IPS-NIHi7 (cell line): ENCODE measurements at regions not wholly inside any gene's neighbourhood (a gene's known extent, or its start where the extent isn't known, plus 50 kb on each side); places are given as distances from the start of the nearest gene placed in this dataset.
"Not testable (repeated sequence)": the region's sequence is repeated elsewhere in the genome, so short reads cannot be mapped to it uniquely, and the experiment has no call there.

ENCODE experiments used
- DNase-seq: peaks from one replicate; pipeline ENCODE4 v3.0.0; 2012; ENCODE audit warnings: mixed read lengths; ENCODE audit errors: extremely low spot score

DNA sequence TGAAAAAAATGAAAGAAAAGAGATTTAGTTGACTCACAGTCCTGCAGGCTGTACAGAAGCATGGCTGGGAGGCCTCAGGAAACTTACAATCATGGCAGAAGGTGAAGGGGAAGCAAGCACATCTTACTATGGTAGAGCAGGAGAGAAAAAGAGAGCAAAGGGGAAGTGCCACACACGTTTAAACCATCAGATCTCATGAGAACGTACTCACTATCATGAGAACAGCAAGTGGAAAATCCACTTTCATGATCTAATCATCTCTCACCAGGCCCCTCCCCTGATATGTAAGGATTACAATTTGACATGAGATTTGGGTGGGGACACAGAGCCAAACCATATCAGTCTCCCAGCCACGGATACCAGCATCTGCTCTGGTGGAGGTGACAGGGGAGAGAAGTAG is 50.8 kb upstream of the CPOX start:
- no peak for DNase-seq

DNA sequence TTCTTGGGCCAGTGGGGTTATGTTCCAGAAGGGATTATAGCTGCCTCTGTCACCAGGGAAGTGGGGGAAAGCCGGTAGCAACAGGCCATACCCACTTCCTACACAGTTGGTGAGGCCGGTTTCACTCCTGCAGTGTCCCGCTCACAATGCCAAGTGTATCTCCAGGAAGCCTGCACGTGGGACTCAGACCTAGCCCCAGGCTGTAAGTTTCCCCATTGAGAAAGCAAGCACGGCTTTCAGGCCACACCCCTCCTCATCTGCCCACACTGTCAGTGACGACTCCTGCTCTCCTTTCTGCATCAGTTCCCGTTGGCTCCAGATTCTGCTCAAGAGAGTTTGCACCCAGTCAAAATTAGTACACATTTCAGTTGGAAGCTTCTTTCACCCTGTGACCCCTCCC is 51.6 kb upstream of the CPOX start:
- peak; percentile 15 for DNase-seq

DNA sequence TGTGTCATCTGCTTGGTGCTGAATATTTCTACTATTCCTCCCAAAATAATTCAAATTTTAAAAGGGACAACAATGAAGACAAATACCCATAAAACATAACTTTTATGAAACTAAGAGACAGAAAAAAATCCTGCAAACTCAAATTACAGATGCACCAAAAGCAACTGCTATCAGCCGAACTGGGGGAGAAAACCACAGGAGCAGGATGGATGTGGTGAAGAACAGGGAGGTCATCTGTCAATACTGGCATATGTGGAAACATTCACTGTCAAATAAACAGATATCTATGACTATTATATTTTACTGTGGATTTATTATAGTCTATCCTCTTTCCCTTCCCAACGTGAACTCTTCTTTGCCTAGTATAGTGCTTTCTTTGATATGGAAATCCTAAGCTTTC is 53.3 kb upstream of the CPOX start:
- no peak for DNase-seq

- DNase-seq: no peak
These were observed 53.8 kb upstream of the CPOX start for GRCh38 chr3:98647197-98647596.

DNA sequence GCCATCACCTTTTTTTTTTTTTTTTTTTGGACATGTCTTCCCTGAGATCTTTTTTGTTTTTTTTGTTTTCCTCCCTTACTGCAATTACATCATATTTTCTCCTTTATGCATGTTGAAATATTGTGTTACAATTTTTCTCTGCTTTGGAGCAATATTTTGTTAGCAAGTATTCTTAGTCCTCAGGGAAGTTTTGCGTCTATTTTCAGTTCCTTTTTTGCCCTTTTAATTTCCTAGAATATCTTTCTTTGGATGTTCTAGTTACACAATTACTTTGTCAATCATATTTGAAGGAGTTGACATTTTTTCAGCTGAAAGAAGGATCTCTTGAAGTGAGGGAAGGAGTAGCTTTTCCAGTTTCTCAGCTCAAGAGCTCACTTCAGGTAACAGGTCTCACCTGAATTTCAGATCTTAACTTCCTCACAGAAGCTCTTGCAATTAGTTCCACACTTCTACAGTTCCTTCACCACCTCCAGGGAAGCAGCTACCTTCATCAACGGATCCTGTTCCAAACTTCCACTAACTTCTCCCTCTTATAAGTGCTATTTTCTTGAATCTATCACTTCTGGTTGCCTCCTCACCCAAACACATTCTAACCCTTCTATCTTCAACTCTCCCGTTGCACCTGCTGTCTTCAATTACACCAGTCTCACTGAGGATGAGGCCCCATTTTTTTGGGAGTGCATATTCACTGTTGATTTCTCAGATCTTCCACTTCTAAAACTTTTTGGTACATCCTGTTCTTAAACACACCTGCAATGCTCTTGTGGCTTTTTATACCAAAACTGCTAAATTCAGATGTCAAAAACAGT is 57.8 kb upstream of the CPOX start:
- no peak for DNase-seq

DNA sequence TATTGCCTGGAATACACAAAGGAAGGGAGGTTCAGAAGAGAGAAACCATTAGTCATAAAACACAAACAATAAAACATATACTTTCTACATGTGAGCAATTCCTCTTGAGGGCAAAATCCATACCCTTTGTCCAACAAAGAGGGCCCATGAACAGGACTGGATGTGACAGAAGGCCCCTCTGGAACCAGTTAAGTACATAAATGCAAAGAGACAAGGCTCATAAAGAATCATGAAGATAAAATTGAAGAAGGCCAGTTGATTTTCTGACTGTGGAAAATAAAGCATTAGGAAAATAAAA is 58.3 kb upstream of the CPOX start:
- DNase-seq: no peak

DNA sequence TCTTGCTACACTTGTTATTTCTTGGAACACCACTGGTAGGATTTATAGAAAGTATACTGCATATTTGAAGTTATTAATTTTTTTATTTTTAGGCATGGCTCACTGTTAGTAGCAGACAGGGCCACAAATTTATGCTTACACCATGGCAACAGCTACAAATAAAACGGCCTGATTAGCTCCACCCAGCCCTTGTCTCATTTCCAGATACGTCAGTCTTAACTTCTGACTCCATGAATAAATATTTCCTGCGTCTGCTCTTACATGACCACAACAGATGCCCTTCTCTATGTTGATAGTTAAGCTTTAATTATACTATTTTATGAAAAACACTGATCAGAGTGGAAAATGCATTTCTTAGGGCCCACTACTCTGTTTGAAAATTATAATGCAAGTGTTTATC is 62.3 kb upstream of the CPOX start:
- DNase-seq: no peak

GRCh38 chr3:98657457-98657856 is 64.0 kb upstream of the CPOX start:
- peak; percentile 74 for DNase-seq

GRCh38 chr3:98662699-98663098 is 69.3 kb upstream of the CPOX start:
- no peak for DNase-seq

DNA sequence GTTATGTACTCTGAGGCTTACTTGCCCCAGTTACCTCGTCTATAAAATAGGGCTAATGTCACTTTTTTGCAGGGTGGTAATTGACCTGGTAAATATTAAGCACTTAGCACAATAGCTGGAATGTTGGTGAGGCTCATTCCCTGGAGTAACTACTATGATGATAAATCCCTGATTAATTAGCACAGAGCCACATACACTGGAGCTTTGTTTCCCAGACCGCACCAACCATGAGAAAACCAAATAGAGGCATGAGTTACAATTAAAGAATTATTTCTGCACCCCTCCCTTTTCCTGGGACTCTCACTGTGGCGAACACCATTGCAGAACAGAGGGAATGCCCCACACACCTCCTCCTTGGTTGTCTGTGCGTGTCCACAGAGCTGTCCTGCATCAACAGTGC is 76.6 kb upstream of the CPOX start:
- no peak for DNase-seq

- no peak for DNase-seq
These were observed 83.2 kb upstream of the ST3GAL6 start for GRCh38 chr3:98679986-98680385.

DNA sequence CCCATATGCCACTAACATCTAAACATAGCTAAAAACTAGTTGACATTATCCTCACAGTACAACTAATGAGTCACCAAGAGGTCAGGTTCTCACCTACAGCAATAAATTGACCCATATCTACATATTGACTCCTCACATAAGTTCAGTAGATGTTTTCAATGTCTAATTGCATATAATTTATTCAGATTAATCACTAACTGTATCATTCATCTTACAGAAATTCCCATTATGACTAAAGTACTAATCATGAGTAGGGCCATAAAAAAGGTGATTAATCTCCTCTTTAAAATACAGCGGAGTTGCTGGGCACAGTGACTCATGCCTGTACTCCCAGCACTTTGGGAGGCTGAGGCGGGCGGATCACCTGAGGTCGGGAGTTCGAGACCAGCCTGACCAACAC is 82.4 kb upstream of the ST3GAL6 start:
- DNase-seq: no peak

GRCh38 chr3:98681486-98681885 is 81.7 kb upstream of the ST3GAL6 start:
- no peak for DNase-seq

DNA sequence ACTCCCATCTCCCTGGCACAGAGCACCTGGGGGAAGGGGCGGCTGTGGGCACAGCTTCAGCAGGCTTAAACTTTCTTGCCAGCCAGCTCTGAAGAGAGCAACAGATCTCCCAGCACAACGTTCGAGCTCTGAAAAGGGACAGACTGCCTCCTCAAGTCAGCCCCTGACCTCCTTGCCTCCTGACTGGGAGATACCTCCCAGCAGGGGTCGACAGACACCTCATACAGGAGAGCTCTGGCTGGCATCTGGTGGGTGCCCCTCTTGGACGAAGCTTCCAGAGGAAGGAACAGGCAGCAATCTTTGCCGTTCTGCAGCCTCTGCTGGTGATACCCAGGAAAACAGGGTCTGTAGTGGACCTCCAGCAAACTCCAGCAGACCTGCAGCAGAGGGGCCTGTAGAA is 80.7 kb upstream of the ST3GAL6 start:
- DNase-seq: not testable (repeated sequence)

DNA sequence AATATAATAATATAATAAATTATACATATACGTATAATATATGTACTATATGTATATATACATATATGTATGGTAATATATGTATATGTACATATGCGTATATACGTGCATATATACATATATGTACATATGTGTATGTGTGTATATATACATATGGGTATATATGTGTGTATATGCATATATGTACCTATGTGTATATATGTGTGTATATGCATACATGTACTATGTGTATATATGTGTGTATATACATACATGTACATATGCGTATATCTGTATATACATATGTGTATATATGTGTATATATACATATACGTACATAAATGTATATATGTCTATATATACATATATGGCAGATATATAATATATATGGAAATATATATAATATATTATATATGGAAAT is 74.8 kb upstream of the ST3GAL6 start:
- no peak for DNase-seq

GRCh38 chr3:98690876-98691275 is 72.3 kb upstream of the ST3GAL6 start:
- DNase-seq: no peak

- DNase-seq: no peak
These were observed 71.2 kb upstream of the ST3GAL6 start for GRCh38 chr3:98691897-98692296.

DNA sequence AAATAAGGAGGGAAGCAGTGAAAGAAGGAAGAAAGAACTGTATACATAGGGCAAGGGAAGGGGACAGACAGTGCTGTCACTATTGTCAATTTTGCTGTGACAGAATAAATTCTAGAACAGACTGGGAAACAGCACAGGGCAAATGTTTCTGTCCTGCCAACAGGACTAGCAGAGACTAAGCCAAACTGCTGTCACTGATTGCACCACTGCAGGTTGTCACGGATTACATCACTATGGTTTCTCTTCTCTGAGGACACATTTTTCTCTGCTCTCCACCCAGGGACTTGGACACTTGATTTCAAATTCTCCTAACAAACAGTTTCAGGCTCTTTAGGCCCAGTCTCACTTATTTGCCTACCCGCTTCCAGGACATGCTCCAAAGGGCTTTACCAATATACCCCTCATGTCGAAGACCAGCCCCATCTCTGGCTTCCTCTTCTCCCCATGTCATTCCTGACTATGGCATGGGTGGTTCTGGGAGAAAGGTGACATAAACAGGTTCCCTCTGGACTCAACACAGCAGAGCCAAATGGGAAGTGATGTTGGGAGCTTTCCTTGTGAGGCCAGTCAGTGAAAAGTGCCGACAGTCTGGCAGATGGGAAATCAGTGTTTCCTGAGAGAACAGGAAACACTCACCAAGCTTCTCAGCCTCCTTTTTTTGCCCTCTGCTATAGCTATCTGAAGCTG is 70.2 kb upstream of the ST3GAL6 start:
- no peak for DNase-seq

GRCh38 chr3:98695796-98696195 is 67.3 kb upstream of the ST3GAL6 start:
- DNase-seq: no peak

DNA sequence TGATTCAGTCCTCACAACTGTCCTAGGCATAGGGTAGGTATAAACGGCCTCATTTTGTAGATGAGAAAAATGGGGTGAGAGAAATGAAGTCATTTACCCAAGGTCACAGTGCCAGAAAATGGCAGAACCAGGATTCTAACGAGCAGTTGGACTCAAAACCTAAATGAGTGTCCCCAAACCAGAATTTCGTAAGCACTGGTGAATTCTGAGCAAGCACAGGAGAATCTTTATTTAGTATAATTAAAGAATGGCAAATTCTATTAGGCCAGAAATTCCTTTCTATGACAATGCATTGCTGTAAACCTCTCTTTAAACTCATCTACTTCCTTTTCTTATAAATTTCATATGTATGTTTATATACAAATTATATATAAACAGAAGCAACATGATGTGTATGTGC is 66.8 kb upstream of the ST3GAL6 start:
- DNase-seq: not testable (repeated sequence)

DNA sequence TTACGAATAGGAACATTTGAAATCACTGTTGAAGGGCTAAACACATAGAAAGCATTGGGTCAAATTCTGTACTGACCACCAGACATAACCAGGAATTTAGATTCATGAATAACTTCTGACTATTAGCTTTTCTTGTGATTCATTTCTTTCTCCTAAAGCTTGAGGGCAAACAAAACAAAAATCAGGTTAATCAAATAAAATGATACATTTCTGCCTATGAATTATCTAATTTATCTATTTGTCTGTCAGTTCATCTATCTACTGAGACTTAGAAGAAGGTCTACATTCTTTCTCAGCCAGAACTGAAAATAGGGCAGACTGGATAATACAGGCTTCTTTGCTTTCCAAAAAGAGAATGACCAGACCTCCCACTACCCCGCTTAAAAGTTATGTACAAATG is 65.9 kb upstream of the ST3GAL6 start:
- no peak for DNase-seq

GRCh38 chr3:98699132-98699531 is 64.0 kb upstream of the ST3GAL6 start:
- no peak for DNase-seq

DNA sequence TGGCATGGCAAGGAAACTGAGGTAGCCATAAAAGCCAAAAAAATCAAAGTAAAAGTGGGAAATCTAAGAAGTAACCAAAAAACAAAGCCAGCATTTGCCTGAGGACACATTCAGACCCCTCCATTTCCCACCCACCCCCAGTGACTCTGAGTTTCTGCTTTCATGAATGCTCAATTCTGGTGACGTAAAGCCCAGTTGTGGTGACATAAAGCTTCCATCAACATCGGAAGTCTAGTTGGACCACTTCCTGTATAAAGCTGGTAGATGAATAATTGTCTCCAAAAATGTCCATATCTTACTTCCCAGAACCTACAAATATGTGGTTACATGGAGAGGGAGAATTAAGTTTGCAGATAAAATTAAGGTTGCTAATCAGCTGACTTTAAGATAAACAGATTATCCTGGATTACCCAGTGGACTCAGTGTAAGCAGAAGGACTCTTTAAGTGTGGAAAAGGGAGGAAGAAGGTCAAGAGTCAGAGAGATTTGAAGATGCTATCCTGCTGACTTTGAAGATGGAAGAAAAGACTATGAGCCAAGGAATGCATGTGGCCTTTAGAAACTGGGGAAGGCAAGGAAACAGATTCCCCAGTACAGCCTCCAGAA is 62.0 kb upstream of the ST3GAL6 start:
- DNase-seq: no peak
